ENCODE measurements at regions not wholly inside any gene's neighbourhood (a gene's known extent, or its start where the extent isn't known, plus 50 kb on each side); places are given as distances from the start of the nearest gene placed in this dataset.
"Not testable (repeated sequence)": the region's sequence is repeated elsewhere in the genome, so short reads cannot be mapped to it uniquely, and the experiment has no call there.

DNA sequence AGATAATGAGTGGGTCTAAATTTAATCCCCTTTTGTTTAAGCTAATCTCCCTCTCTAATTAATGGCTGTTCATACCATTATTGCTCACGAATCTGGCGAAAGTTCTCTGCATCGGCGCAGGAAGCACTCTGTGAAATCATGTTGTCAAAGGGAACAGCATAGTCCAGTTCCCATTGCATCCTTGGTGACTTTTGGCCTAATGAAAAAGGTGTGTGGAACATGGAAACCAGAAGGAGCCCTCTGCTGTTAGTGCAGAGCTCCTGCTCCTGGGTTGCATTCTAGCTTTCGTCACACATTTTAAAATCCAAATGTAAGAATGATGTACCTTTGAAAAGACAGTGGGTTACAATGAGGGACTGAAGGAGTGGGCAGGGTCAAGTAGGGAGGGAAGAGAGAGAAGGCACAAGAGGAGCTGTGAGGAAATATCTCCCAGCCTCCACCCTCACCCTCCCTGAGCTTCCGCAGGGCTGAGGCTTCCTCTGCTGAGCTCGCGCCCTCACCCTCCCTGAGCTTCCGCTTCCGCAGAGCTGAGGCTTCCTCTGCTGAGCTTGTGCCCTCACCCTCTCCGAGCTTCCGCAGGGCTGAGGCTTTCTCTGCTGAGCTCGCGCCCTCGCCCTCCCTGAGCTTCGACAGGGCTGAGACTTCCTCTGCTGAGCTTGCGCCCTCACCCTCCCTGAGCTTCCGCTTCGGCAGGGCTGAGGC is 754.3 kb upstream of the TPTE start:
- not testable (repeated sequence) for DNase-seq

GRCh38 chr21:9767592-9768375 is 753.6 kb upstream of the TPTE start:
- no peak for DNase-seq

DNA sequence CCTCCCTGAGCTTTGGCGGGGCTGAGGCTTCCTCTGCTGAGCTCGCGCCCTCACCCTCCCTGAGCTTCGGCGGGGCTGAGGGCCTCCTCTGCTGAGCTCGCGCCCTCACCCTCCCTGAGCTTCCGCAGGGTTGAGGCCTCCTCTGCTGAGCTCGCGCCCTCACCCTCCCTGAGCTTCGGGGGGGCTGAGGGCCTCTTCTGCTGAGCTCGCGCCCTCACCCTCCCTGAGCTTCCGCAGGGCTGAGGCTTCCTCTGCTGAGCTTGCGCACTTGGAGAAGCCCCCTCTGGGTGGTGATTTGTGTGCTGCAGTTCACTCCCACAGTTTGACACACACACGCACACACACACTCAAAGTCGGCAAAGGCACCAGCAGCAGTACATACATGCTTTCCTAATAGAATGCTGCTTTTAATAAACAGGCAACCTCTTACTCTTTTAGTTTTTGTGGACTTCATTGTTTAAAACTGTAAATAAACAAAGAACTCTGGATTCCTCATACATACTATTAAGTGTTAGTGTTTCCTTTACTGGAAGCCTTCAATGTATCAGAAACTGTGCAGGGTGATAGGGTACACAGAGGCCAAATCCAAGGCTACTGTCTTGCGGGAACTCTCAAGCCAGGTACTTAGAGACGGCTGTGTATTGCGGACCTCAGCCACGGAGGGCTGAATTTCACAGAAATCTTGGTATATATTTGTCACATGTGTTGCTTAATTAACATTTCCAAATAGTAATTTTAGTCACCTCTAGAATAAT is 752.8 kb upstream of the TPTE start:
- not testable (repeated sequence) for DNase-seq

DNA sequence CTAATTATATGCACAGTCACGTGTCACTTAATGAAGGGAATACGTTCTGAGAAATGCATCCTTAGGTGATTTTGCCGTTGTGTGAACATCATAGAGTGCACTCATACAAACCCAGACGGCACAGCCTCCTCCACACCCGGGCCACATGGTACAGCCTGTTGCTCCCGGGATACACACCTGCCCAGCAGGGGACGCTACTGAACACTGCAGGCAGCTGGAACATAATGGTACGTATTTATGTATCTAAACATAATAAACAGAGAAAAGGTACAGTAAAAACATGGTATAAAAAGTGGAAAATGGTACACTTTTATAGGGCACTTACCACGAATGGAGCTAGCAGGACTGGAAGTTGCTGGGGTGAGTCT is 752.3 kb upstream of the TPTE start:
- not testable (repeated sequence) for DNase-seq

GRCh38 chr21:9769718-9770690 is 751.4 kb upstream of the TPTE start:
- not testable (repeated sequence) for DNase-seq

GRCh38 chr21:9771466-9772347 is 749.7 kb upstream of the TPTE start:
- not testable (repeated sequence) for DNase-seq

- DNase-seq = no peak
Observed at GRCh38 chr21:9772348-9772672, 749.1 kb upstream of the TPTE start.

DNA sequence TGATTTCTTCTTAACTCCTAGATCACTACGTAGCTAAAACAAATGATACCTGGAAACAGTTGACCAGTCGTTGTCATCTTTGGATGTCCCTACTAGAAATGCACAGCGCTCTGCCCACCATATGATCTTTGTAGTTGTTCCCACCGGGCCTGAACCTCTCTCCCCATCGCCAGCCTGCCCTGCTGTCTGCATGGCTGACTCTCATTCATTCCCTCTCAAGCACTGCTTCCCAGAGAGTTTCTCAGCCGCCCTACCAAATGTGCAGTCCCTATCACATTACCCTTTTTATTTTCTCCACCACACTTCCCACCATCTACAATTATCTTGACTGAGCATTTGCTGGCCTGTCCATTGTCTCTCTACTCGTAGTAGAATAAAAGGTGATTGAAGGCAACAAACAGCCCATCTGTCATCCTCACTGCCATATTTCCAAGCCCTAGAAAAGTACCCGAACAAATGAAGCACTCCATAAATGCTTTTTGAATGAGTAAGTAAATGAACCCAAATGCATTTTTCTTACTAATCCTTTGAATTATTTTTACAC is 748.4 kb upstream of the TPTE start:
- DNase-seq = not testable (repeated sequence)

- DNase-seq = no peak
Observed at GRCh38 chr21:9774347-9774746, 747.0 kb upstream of the TPTE start.

DNA sequence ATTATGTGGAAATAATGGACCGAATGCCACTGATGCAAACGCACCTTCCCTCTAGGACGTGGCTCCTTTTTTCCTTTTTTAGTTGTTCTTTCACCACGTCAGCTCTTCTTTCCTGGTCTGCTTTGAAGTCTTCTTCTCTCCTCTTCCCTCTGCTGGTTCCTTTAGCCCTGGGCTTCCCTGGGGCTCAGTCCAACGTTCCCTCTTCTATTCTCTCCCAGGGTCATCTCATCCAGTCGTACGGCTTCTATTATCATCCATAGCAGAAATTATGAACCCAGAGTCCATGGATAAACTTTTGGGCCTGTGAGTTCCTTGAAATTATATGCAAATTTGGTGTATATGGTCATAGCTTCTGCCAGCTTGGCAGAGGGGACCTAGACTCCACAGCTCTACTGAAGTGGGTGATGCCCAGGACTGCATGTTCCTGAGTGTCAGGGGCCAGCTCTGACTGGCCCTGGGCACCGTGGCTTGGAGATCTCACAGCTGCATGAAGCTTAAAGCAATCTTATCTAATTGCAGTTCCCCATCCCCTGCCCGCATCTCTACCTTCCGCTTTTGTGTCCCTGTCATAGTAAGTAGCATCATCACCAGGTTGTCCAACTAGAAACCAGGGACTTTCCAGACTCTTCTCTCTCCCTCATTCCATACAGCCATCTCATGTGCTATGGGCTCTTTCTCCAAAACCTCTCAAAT is 746.3 kb upstream of the TPTE start:
- DNase-seq = not testable (repeated sequence)

DNA sequence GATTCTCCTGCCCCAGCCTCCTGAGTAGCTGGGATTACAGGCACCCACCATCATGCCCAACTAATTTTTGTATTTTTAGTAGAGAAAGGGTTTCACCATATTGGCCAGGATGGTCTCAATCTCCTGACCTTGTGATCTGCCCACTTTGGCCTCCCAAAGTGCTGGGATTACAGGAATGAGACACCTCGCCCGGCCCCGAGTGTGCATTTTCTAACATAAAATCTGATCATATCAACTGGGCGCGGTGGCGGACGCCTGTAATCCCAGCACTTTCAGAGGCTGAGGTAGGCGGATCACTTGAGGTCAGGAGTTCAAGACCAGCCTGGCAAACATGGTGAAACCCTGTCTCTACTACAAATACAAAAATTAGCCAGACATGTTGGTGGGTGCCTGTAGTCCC is 745.5 kb upstream of the TPTE start:
- not testable (repeated sequence) for DNase-seq

DNA sequence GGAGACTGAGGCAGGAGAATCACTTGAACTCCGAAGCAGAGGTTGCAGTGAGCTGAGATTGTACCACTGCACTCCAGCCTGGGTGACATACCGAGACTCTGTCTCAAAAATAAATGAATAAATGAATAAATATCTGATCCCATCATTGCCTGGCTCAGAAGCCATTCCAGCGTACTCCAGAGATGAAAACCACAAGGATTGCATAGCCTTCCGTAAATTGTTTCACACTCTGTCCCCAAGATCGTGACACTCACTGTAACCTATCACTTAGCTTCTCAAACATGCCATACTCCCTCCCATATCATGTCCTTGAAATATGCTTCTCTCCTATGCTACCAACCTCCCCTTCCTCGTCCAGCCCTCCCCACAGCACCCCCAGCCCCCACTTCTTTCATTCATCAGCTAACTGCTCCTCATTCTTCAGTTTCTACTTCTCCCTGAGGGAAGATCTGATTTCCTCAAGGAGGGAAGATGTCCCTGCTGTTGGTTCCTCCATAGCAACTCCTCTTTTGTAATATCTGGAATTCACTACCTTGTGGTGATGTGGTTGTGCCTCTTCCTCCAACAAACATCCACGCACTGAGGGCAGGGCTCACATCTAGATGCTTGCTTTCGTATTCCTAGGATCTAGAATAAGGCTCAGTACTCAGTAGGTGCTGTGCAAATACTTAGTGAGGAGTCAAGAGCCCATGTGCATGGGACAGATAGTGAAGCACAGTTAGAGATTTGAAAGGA is 744.9 kb upstream of the TPTE start:
- not testable (repeated sequence) for DNase-seq

DNA sequence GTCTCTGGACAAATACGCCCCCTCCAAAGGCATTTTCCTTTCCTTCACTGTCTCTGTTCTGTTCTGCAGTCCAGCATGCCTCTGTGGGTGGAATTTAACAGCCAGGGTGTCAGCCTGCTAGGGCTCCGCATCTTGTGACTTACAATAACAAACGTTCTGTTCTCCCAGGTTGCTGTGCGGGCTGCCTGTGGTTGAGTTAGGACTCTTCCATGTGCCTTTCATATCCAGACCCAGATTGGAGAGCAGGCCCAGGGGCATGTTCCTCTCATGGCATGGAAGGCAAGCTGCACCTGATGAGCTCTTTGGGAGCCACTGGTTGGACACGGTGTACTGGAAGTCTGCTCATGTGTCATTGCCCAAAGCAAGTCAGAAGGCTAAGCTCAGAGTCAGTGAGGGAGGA is 742.8 kb upstream of the TPTE start:
- DNase-seq = not testable (repeated sequence)

DNA sequence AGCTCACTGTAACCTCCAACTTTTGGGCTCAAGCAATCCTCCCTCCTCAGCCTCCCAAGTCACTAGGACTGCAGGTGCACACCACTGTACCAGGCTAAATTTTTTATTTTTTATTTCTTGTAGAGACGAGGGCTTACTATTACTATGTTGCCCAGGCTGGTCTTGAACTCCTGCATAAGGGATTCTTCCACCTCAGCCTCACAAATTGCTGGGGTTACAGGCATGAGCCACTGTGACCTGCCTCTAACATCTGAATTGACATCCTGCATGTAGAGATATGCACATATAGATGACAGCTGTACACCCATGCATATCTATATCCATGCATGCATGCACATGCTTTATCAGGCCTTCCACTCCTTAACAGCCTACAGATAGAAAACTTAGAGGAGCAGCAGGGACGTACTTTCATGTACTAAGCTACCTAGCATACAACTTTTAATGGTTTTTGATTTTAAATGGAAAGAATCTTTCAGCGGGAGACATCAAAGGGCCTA is 740.9 kb upstream of the TPTE start:
- no peak for DNase-seq

GRCh38 chr21:9783587-9783986 is 737.8 kb upstream of the TPTE start:
- DNase-seq = not testable (repeated sequence)

- not testable (repeated sequence) for DNase-seq
Observed at GRCh38 chr21:9784201-9784600, 737.2 kb upstream of the TPTE start.

- DNase-seq = not testable (repeated sequence)
Observed at GRCh38 chr21:9786092-9786491, 735.3 kb upstream of the TPTE start.

DNA sequence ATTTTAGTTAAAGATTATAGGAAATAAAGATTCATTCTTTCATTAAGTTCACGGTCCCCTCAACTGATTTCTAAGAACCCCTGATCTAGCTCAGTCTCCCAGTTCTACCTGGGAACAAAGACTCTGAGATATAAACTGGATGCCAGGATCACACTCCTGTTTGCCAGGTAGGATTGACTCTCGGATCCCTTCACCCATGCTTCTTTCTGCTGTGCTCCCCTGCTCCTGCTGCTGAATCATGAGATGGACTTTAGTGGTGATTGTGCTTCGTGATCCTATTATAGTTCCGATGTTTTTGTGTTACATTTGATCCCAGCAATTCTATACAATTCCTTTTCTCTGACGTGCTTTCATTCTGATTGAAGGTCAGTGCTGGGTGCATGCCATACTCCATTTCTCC is 733.1 kb upstream of the TPTE start:
- not testable (repeated sequence) for DNase-seq

GRCh38 chr21:9790354-9790753 is 731.0 kb upstream of the TPTE start:
- not testable (repeated sequence) for DNase-seq

DNA sequence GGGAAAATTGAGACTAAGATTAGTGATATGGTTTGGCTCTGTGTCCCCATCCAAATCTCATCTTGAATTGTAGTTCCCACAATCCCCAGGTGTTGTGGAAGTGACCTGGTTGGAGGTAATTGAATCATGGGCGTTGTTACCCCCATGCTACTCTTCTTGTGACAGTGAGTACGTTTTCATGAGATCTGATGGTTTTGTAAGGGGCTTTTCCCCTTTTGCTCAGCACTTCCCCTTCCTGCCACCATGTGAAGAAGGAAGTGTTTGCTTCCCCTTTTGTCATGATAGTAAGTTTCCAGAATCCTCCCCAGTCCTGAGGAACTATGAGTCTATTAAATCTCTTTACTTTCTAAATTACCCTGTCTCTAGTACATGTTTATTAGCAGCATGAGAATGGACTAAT is 729.9 kb upstream of the TPTE start:
- not testable (repeated sequence) for DNase-seq
